ENCODE measurements at regions not wholly inside any gene's neighbourhood (a gene's known extent, or its start where the extent isn't known, plus 50 kb on each side); places are given as distances from the start of the nearest gene placed in this dataset.

DNA sequence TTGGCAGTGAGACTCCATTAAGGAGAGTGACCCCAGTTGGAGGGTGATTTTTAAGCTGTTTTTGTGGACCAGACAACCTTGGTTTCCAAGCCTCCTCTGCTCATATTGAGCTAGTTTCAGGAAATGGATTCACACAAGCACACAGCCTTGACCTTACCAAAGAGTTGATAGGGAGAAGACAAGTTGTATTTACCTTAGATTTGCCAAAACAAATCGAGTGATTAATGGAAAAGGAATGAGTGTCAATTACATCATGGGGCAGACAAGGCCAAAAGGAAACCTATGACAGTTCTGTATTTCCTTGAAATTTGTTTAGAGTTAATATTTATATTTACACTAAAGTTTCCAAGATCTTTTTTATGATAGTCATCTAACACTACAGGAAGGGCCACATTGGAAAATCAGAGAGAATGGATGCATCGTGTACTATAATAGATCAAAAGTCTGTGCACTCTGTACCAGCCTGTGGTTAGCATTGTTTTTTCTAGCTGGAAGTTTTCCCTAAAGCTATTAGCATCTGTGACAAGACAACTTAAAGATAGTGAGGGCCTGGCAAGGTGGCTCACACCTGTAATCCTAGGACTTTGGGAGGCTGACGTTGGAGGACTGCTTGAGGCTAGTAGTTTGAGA is 86.0 kb upstream of the FER start:
- H3K27me3 Mint-ChIP-seq, result peaks cover 32% of the 10 kb centered on the region

DNA sequence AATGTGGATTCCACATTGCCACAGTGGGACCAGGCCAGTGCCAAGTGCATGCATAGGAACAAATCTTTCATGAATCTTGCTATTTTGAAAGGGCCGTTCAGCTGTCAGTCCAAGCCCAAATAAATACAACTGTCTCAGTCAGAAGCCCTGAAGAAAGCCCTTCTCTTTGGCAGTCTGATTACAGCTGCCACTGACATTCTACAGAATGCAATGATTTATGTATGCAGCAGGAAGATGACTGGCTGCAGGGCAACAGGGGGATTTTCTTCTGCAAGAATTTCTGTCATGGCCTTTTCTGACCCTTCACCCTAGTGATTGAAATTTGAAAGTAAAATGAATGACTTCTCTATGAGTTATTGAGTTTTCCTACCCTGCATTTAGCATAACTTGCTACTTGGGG is 86.7 kb upstream of the FER start:
- H3K27me3 Mint-ChIP-seq, result peaks cover 38% of the 10 kb centered on the region
- ATAC-seq (replicated peaks; ENCODE audit: extremely low read depth, poor library complexity, severe bottlenecking) (no peak), DNase-seq (ENCODE audit: low spot score in 2 of 2) (no peak)
- H3K4me1 Mint-ChIP-seq, result no peaks in the 10 kb centered on the region
- no peaks in the 10 kb centered on the region for H3K36me3 Mint-ChIP-seq (ENCODE audit: insufficient read depth)
- H3K9me3 Mint-ChIP-seq, result no peaks in the 10 kb centered on the region
- no peak overlapping the region for H3K27ac Mint-ChIP-seq (ENCODE audit: low read depth)
- no peak overlapping the region for H3K4me3 Mint-ChIP-seq

More for the DNA sequence above, 86.0 kb upstream of the FER start:
- ATAC-seq (replicated peaks; ENCODE audit: extremely low read depth, poor library complexity, severe bottlenecking), result no peak
- Mint-ChIP-seq H3K9me3 (no peaks in the 10 kb centered on the region), H3K4me3 (no peak overlapping the region), H3K4me1 (no peaks in the 10 kb centered on the region), H3K36me3 (ENCODE audit: insufficient read depth) (no peaks in the 10 kb centered on the region), H3K27ac (ENCODE audit: low read depth) (no peak overlapping the region)
- no peak for DNase-seq (ENCODE audit: low spot score in 2 of 2)

DNA sequence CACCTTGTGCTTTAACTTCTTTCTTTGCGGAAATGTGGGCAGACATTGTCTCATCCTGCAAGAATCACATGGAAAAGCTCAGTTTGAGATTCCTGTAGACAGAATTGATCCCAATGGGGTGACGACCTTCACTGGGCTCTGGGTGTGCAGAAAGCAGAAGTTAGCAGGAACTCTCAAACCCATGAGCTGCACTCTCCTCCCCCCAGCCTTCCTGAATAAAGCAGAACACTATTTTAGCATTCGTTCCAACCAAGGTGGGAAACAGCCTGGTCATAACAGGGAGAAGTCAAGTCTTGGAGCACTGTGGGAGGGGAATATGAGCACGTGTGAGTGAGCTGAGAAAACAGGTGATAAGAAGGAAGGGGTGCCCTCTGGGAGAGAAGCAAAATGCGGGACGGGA is 87.4 kb upstream of the FER start:
- Mint-ChIP-seq H3K4me1 (no peaks in the 10 kb centered on the region), H3K27me3 (peaks cover 43% of the 10 kb centered on the region), H3K9me3 (no peaks in the 10 kb centered on the region), H3K36me3 (ENCODE audit: insufficient read depth) (no peaks in the 10 kb centered on the region), H3K27ac (ENCODE audit: low read depth) (no peak overlapping the region), H3K4me3 (no peak overlapping the region)
- DNase-seq (ENCODE audit: low spot score in 2 of 2) (no peak), ATAC-seq (replicated peaks; ENCODE audit: extremely low read depth, poor library complexity, severe bottlenecking) (no peak)

DNA sequence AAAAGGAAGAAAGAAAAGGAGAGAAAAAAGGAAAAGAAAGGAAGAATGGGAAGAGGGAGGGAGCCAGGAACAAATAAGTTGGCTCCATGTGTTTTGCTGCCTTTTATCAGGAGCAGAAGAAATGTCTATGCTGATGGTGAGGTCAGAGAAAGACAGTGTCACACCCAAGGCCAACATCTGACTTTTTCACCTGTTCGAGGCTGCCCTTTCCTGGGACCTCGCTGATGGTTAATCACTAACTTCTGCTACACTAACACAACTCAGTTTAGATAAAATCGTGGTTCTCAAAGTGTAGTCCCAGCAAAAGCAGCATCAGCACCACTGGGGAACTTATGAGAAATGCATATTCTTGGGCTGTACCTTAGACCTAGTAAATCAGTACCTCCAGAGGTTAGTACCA is 88.2 kb upstream of the FER start:
- peaks cover 43% of the 10 kb centered on the region for H3K27me3 Mint-ChIP-seq
- no peak overlapping the region for H3K4me3 Mint-ChIP-seq
- H3K9me3 Mint-ChIP-seq, result no peaks in the 10 kb centered on the region
- ATAC-seq (replicated peaks; ENCODE audit: extremely low read depth, poor library complexity, severe bottlenecking) (no peak), DNase-seq (ENCODE audit: low spot score in 2 of 2) (no peak)
- no peaks in the 10 kb centered on the region for H3K36me3 Mint-ChIP-seq (ENCODE audit: insufficient read depth)
- H3K4me1 Mint-ChIP-seq, result no peaks in the 10 kb centered on the region
- H3K27ac Mint-ChIP-seq (ENCODE audit: low read depth), result no peak overlapping the region

DNA sequence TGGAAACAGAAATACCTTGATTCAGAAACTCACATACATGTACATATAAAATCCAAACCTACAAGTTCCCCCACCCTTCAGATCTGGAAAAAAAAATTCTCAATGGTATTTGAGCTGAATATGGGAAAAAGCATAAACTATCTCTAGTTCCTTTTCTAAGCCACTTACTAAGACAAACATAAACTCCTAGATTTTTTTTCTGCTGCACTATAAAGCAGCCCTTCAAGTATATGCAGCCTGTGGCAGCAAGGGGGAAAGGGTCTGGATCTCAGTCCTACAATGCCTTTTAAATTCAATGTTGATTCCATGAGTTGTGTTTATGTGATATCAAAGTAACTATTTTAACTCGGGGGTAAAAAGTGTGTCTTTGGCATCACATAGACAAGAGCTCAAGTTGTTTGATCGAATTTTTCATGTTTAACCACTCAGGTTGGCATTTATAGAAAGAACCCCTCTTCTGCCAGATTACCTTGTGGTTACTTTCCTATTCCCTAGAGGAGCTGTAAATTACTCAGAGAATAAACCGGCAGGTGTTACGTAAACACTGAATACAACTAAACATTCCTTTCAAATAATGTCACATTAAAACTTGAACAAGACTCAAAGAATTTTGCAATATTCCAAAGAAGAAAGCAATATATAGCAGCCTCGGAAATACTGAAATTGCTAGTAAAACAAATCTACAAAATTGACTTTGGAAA is 91.8 kb upstream of the FER start:
- ATAC-seq (replicated peaks; ENCODE audit: extremely low read depth, poor library complexity, severe bottlenecking) (no peak), DNase-seq (ENCODE audit: low spot score in 2 of 2) (no peak)
- Mint-ChIP-seq H3K4me1 (no peaks in the 10 kb centered on the region), H3K27me3 (peaks cover 43% of the 10 kb centered on the region), H3K27ac (ENCODE audit: low read depth) (no peak overlapping the region), H3K4me3 (no peak overlapping the region), H3K36me3 (ENCODE audit: insufficient read depth) (no peaks in the 10 kb centered on the region), H3K9me3 (no peaks in the 10 kb centered on the region)

DNA sequence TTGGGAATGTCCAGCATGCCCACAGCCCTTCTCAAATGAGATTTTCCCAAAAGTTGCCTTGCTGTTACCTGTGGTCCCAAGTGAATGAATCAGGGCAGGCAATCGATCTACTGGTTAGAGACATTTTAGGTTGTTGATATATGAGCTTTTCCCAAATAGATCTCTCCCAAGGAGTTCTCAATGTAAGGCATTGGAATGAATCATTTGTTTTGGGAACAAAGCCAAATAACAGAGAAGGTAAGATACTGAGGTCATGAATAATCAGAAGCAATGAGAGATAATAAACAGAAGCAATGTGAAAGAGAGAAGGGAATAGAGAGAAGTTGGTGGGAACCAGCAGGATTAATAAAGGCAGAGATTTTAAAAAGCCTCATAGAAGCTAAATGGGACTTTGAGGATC is 93.6 kb upstream of the FER start:
- ATAC-seq (replicated peaks; ENCODE audit: extremely low read depth, poor library complexity, severe bottlenecking), result no peak
- Mint-ChIP-seq H3K27me3 (peaks cover 33% of the 10 kb centered on the region), H3K36me3 (ENCODE audit: insufficient read depth) (no peaks in the 10 kb centered on the region), H3K9me3 (no peaks in the 10 kb centered on the region), H3K27ac (ENCODE audit: low read depth) (no peak overlapping the region), H3K4me3 (no peak overlapping the region), H3K4me1 (no peaks in the 10 kb centered on the region)
- DNase-seq (ENCODE audit: low spot score in 2 of 2), result no peak

DNA sequence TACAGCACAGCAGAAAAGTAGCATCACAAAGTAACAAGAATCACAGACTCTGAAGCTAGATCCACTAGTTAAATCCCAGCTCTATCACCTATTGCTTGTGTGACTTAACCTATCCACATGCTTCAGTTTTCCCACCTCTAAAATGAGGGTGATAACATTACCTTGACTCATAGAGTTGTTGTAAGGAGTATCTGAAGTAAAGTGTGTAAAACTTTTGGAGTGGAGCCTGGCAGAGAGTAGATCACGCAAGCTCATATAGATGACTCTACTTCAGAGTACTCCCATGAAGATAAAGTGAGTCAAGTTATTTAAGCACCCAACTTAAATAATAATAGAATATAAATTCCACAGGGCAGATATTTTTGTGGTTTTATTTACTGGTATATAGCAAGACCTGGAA is 94.5 kb upstream of the FER start:
- Mint-ChIP-seq H3K36me3 (ENCODE audit: insufficient read depth) (no peaks in the 10 kb centered on the region), H3K27me3 (peaks cover 24% of the 10 kb centered on the region), H3K9me3 (no peaks in the 10 kb centered on the region), H3K4me3 (no peak overlapping the region), H3K4me1 (no peaks in the 10 kb centered on the region), H3K27ac (ENCODE audit: low read depth) (no peak overlapping the region)
- DNase-seq (ENCODE audit: low spot score in 2 of 2), result no peak
- no peak for ATAC-seq (replicated peaks; ENCODE audit: extremely low read depth, poor library complexity, severe bottlenecking)

DNA sequence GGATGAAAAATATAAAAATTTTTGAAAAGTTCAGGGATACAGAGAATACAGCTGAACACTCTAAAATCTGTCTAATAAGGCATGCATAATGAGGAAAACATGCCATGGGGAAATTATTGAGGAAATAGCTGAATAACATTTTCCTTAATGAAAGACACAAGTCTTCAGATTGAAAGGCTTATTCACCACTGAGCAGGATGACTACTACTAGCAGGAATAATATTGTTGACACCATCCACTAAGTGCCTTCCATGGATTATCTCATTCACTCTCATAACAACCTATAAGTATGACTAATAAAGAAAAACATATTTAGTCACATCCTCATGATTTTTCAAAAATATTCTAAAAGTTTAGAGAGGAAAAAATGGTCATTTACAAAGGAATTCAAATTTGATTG is 96.7 kb upstream of the FER start:
- Mint-ChIP-seq H3K27ac (ENCODE audit: low read depth) (no peak overlapping the region), H3K4me3 (no peak overlapping the region), H3K9me3 (peaks cover 6% of the 10 kb centered on the region), H3K36me3 (ENCODE audit: insufficient read depth) (no peaks in the 10 kb centered on the region), H3K27me3 (peaks cover 11% of the 10 kb centered on the region), H3K4me1 (no peaks in the 10 kb centered on the region)
- DNase-seq (ENCODE audit: low spot score in 2 of 2), result no peak
- no peak for ATAC-seq (replicated peaks; ENCODE audit: extremely low read depth, poor library complexity, severe bottlenecking)

DNA sequence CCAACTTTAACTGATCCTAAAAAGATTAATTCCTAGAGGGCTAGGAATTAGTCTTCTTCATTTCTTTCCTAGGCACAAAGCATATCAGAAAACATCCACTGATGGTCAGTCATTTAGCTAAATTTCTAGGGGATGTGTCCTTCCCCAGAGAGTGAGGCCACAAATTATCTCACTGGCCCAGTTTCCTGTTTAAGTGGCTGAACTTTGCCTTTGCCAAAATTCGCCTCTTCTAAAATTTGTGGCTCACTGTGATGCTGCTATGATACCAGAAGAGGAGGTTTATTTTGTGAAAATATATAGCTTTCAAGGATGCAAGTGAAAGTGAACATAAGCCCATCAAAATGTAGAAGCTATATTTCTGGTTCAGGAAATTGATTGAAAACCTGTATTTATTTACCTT is 98.1 kb upstream of the FER start:
- Mint-ChIP-seq H3K4me1 (no peaks in the 10 kb centered on the region), H3K27me3 (peaks cover 7% of the 10 kb centered on the region), H3K9me3 (peaks cover 6% of the 10 kb centered on the region), H3K4me3 (no peak overlapping the region), H3K36me3 (ENCODE audit: insufficient read depth) (no peaks in the 10 kb centered on the region), H3K27ac (ENCODE audit: low read depth) (no peak overlapping the region)
- DNase-seq (ENCODE audit: low spot score in 2 of 2) (no peak), ATAC-seq (replicated peaks; ENCODE audit: extremely low read depth, poor library complexity, severe bottlenecking) (no peak)

DNA sequence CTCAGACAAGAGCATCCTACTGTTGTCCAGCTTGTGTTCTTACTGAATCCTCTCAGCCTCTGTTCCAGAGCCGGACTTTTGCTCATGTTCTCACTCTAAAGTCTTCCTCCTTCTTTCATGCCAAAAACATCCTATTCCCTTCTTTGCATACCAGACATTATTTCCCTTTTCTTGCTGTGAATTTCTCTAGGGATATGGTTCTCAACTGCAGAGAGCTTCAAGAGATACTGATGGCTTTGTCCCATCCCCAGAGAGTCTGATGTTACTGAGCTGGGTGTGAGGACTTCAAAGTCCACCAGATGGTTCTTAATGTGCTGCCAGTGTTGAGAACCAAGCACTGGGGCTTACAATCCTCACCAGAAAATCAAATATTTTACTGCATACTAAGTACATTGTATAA is 98.6 kb upstream of the FER start:
- Mint-ChIP-seq H3K27ac (ENCODE audit: low read depth) (no peak overlapping the region), H3K4me1 (no peaks in the 10 kb centered on the region), H3K36me3 (ENCODE audit: insufficient read depth) (no peaks in the 10 kb centered on the region), H3K4me3 (no peak overlapping the region), H3K27me3 (peaks cover 7% of the 10 kb centered on the region), H3K9me3 (peaks cover 6% of the 10 kb centered on the region)
- ATAC-seq (replicated peaks; ENCODE audit: extremely low read depth, poor library complexity, severe bottlenecking) (no peak), DNase-seq (ENCODE audit: low spot score in 2 of 2) (no peak)

DNA sequence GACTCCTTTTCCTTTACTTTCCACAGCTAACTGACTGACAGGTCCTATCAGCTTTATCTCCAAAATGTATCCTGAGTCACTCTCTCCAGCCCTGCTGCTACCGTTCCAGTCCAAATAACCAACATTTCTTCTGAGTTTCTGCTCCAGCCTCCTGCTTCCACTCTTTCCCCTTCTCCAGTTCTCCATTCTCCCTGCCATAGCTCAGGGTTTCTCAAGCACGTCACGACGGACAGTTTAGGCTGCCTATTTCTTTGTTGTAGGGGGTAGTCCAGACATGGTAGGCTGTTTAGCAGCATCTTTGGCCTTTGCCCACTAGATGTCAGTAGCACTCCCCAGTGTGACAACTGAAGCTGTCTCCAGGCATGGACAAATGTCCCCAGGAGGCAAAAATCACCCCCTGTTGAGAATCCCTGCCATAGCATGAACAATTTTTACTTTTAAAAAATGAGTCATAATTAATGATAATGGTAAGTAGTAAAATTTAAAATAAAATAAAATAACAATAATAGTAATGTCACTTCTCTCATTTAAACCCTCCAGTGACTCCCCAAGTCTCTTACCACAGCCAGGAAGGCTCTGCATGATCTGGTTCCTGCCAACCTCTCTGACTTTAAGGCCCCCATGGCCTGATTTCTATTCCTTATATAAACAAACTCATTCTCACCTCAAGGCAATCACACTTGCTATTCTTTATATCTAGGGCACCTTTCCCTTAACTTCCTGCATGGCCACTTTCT is 105.4 kb upstream of the FER start:
- Mint-ChIP-seq H3K4me3 (no peak overlapping the region), H3K9me3 (peaks cover 5% of the 10 kb centered on the region), H3K27ac (ENCODE audit: low read depth) (no peak overlapping the region), H3K27me3 (peaks cover 8% of the 10 kb centered on the region), H3K4me1 (peaks cover 5% of the 10 kb centered on the region), H3K36me3 (ENCODE audit: insufficient read depth) (no peaks in the 10 kb centered on the region)
- DNase-seq (ENCODE audit: low spot score in 2 of 2) (peak in 1 of 2 donors; percentile 19), ATAC-seq (replicated peaks; ENCODE audit: extremely low read depth, poor library complexity, severe bottlenecking) (peak; percentile 64)

DNA sequence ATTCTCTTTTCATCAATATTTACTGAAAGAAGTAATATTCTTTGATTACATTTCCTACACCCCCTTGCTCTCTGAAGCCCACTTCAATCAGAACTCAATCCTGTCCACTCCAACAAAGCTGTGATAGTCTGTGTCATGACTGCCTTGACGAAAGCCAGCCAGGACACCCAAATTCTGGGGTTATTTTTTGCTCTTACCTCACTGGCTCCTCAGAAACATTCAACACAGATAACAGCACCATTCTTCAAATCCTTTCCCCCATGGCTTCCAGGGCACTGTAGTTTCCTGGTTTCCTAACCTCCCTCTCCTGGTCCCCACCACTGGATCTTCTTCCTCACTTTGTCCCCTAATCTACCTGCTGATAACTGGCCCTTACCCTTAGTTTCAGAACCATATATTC is 106.1 kb upstream of the FER start:
- Mint-ChIP-seq H3K27me3 (peaks cover 16% of the 10 kb centered on the region), H3K4me3 (no peak overlapping the region), H3K27ac (ENCODE audit: low read depth) (no peak overlapping the region), H3K9me3 (no peaks in the 10 kb centered on the region), H3K36me3 (ENCODE audit: insufficient read depth) (no peaks in the 10 kb centered on the region), H3K4me1 (peaks cover 5% of the 10 kb centered on the region)
- DNase-seq (ENCODE audit: low spot score in 2 of 2), result no peak
- ATAC-seq (replicated peaks; ENCODE audit: extremely low read depth, poor library complexity, severe bottlenecking), result no peak

DNA sequence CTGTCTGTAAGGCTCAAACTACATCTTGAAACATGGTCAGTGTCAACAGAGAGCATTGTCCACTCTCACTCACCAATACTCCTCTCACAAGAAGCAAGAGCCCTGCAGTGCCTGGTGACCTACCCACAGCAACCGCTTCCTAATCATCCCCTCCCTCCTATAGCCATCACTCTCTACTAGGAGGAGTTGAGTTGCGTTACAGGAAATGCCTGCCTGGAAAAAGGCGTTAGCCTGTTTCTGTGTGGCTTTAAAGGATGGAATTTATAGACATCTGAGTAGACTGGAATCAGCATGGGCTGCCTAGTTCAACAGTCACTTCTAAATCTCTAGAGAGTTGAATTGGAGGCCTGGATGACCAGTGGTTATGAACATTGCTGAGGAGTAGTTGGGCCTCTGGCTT is 108.3 kb upstream of the FER start:
- Mint-ChIP-seq H3K4me3 (no peak overlapping the region), H3K4me1 (peaks cover 5% of the 10 kb centered on the region), H3K27me3 (peaks cover 30% of the 10 kb centered on the region), H3K36me3 (ENCODE audit: insufficient read depth) (no peaks in the 10 kb centered on the region), H3K27ac (ENCODE audit: low read depth) (no peak overlapping the region), H3K9me3 (no peaks in the 10 kb centered on the region)
- DNase-seq (ENCODE audit: low spot score in 2 of 2), result no peak
- no peak for ATAC-seq (replicated peaks; ENCODE audit: extremely low read depth, poor library complexity, severe bottlenecking)
